ENCODE measurements at regions not wholly inside any gene's neighbourhood (a gene's known extent, or its start where the extent isn't known, plus 50 kb on each side); places are given as distances from the start of the nearest gene placed in this dataset.

GRCh38 chr5:103498211-103498610, 64.4 kb downstream of the NUDT12 start:
- H4K20me1 ChIP-seq (replicated peaks; ENCODE audit: control insufficient read depth, extremely low read depth, insufficient read depth, low read length): no peaks in the 10 kb centered on the region
- no peak overlapping the region for H3K4me2 ChIP-seq (ENCODE audit: insufficient read depth, low read length)
- H3K9me1 ChIP-seq (replicated peaks; ENCODE audit: control insufficient read depth, extremely low read depth, insufficient read depth, low read length): no peaks in the 10 kb centered on the region
- H2AFZ ChIP-seq (ENCODE audit: low read depth, low read length): no peak overlapping the region
- no peak overlapping the region for H3K9ac ChIP-seq (replicated peaks; ENCODE audit: extremely low read depth, insufficient read depth, low read length)
- no peaks in the 10 kb centered on the region for H3K4me1 ChIP-seq (ENCODE audit: control insufficient read depth, extremely low read depth, insufficient read depth, low read length)
- BruUV-seq (replicated peaks): no TSS peak
- POLR2A ChIA-PET: no interaction called here
- H3K27ac ChIP-seq (ENCODE audit: insufficient read depth, low read depth, low read length): no peak overlapping the region
- no peak overlapping the region for H3K4me3 ChIP-seq (replicated peaks in 1 of 3; ENCODE audit: insufficient read depth in 1 of 3, low read depth in 1 of 3, low read length in 3 of 3)
- intact Hi-C loops (cut with micrococcal nuclease): no loop called here
- peaks cover 2% of the 10 kb centered on the region in 2 experiments for H3K27me3 ChIP-seq (ENCODE audit: control insufficient read depth in 2 of 2, insufficient read depth in 2 of 2, low read length in 2 of 2)
- no peak for TF ChIP-seq JUN (IDR thresholded peaks at IDR 0.05; ENCODE audit: borderline replicate concordance, insufficient read depth, insufficient read length, low read depth)
- no peak for TF ChIP-seq MYC (IDR thresholded peaks at IDR 0.05; ENCODE audit: low read depth, low read length)
- TF ChIP-seq, protein P1, sequence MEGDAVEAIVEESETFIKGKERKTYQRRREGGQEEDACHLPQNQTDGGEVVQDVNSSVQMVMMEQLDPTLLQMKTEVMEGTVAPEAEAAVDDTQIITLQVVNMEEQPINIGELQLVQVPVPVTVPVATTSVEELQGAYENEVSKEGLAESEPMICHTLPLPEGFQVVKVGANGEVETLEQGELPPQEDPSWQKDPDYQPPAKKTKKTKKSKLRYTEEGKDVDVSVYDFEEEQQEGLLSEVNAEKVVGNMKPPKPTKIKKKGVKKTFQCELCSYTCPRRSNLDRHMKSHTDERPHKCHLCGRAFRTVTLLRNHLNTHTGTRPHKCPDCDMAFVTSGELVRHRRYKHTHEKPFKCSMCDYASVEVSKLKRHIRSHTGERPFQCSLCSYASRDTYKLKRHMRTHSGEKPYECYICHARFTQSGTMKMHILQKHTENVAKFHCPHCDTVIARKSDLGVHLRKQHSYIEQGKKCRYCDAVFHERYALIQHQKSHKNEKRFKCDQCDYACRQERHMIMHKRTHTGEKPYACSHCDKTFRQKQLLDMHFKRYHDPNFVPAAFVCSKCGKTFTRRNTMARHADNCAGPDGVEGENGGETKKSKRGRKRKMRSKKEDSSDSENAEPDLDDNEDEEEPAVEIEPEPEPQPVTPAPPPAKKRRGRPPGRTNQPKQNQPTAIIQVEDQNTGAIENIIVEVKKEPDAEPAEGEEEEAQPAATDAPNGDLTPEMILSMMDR (IDR thresholded peaks at IDR 0.05; ENCODE audit: extremely low read depth in 1 of 2, insufficient read depth in 1 of 2, low read depth in 1 of 2, low read length in 2 of 2): no peak
- no peak for TF ChIP-seq FOS (IDR thresholded peaks at IDR 0.05; ENCODE audit: borderline replicate concordance, insufficient read depth, low read length)
- TF ChIP-seq POLR2A (IDR thresholded peaks at IDR 0.05; ENCODE audit: low read depth, low read length): no peak
- no peak for TF ChIP-seq GATA2 (IDR thresholded peaks at IDR 0.05; ENCODE audit: insufficient read depth, insufficient read length, low read depth, low read length)
- TF ChIP-seq EZH2 (IDR thresholded peaks at IDR 0.05; ENCODE audit: borderline replicate concordance, low read depth, low read length, severe bottlenecking): no peak
- no peak for TF ChIP-seq POLR2AphosphoS5 (IDR thresholded peaks at IDR 0.05; ENCODE audit: insufficient read depth, low read depth, low read length)
- no peak for TF ChIP-seq MAX (IDR thresholded peaks at IDR 0.05; ENCODE audit: insufficient read depth, insufficient read length)
- H3K9me3 ChIP-seq (replicated peaks; ENCODE audit: control insufficient read depth, insufficient read depth, low read length): no peaks in the 10 kb centered on the region
- H3K79me2 ChIP-seq (ENCODE audit: control insufficient read depth, insufficient read depth, low read length): no peaks in the 10 kb centered on the region
- H3K36me3 ChIP-seq (ENCODE audit: control insufficient read depth in 2 of 2, extremely low read depth in 1 of 2, insufficient read depth in 2 of 2, low read length in 2 of 2): no peaks in the 10 kb centered on the region
- dilution Hi-C loops (cut with MboI; ENCODE audit: extremely low pct_ligation_motif_present, low sequenced_read_pairs): no loop called here
- DNase-seq (ENCODE audit: low read depth, low spot score) (no peak), FAIRE-seq (no peak)
- CTCF ChIA-PET: no interaction called here

Measured in endothelial cell of umbilical vein (primary cell).